Right forelimb (tissue), 1 donor: ENCODE measurements at regions not wholly inside any gene's neighbourhood (a gene's known extent, or its start where the extent isn't known, plus 50 kb on each side); places are given as distances from the start of the nearest gene placed in this dataset.

Source experiments
- DNase-seq: peaks from one replicate; pipeline ENCODE4 v3.0.0-alpha.2; 2018

DNA sequence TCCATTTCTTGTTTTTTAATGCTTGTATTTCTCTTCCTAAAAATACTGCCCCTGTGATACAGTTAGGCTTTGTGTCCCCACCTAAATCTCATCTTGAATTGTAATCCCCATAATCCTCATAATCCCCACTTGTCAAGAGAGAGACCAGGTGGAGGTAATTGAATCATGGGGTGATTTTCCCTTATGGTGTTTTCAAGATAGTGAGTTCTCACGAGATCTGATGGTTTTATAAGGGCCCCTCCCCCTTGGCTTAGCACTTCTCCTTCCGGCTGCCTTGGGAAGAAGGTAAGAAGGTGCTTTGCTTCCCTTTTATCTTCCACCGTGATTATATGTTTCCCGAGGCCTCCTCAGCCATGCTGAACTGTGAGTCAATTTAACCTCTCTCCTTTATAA lies 227.4 kb downstream of the MAN2A1 start:
- no peak for DNase-seq

DNA sequence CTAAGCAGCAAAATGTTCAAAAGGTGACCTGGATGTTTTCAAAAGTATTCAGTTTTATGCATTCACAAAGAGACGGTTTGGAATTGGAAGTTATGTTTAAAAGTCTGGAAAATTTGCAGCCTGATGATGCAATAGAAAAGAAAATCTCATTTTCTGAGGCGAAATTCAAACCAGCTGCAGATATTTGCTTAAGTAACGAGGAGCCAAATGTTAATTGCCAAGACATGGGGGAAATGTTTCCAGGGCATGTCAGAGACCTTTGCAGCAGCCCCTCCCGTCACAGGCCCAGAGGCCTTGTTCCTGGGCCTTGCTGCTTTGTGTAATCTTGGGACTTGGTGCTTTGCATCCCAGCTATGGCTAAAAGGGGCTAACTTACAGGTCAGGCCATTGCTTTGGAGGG lies 228.2 kb downstream of the MAN2A1 start:
- DNase-seq, result no peak

DNA sequence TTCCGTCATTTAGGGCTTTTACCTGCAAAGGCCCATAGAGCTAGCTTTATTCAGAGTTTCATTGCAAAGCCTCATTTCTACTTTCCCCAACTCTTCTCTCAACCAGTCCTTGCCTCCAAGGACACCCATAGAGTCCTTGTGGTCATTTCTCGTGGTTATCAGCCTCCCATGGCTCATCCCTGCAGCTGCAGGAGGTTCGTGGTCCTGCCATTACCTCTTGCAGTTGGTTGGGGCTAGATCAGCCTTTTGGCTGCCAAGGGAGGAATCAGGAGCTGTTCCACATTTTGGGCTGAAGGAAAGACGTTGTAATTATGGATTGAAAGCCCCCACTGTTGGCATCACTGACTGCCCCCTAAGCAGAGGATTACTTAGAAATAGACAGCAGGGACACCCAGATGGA lies 231.0 kb downstream of the MAN2A1 start:
- DNase-seq, result no peak

DNA sequence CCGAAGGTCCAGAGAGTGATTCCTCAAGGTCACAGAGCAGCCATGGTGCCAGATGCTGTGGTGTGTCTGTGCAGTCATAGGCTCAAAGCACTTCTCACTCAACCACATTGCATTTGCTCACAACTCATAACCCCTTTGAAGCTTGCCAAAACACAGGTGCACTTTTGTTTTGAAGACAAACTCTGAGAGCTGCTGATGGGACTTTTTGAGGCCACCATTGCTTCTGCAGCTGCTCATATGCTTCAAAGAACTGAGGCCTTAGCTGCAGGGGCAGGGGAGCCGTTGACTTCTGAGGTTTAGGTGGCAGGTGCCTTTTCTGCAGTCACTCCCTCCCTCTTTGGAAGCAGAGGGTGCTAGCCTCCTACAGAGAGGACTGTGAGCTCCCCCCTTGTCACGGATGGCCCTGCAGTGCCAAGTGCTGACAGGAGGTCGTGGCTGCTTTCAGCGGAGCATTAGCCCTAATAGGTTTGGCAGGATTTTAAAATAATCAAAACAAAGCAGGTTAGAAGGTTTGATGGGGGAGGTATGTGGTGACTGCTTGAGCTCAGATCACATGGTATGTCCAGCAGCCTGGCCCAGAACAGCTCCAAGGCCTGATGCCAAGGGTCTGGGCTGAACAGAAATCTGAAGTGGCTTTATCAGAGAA lies 232.1 kb downstream of the MAN2A1 start:
- no peak for DNase-seq

DNA sequence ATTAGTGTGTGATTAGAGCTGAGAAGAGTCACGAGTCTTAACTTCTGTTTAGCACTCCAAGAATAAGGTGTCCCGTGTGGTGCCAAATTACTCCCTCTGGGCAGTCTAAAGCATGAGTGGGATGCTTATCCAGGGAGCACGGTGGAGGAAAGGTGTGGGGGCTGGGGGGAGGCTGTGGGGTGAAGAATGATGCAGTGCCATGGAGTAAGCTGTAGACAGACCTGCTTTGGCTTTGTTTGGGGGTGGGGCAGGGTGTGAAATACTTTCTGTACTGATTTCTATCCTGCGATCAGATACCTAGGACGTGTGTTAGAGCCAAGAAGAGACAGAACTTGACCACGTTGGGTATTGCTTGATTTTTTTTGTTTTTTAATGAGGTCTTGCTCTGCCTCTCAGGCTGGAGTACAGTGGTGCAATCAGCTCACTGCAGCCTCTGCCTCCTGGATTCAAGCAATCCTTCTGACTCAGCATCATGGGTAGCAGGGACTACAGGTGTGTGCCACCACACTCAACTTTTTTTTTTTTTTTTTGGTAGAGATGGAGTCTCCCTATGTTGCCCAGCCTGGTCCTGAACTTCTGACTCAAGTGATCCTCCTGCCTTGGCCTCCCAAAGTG lies 232.8 kb downstream of the MAN2A1 start:
- DNase-seq, result no peak

DNA sequence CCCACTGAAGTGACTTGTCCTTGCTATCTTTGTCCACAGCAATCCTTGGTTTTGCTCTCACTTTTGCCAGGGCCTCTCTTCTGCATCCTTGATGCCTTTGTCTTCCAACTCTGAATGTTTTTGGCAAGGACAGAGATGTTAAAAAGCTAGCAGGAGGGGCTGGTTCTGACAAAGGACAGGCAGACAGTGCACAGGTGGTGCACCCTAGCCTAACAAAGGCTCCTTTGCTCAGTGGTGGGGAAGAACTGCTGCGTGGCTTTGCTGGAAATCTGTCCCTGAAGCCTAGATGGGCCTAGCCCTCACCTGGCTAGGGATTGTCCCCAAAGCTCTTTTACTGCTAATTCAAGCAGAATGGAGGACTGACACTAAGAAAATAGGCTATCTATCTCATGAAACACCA lies 233.5 kb downstream of the MAN2A1 start:
- no peak for DNase-seq

DNA sequence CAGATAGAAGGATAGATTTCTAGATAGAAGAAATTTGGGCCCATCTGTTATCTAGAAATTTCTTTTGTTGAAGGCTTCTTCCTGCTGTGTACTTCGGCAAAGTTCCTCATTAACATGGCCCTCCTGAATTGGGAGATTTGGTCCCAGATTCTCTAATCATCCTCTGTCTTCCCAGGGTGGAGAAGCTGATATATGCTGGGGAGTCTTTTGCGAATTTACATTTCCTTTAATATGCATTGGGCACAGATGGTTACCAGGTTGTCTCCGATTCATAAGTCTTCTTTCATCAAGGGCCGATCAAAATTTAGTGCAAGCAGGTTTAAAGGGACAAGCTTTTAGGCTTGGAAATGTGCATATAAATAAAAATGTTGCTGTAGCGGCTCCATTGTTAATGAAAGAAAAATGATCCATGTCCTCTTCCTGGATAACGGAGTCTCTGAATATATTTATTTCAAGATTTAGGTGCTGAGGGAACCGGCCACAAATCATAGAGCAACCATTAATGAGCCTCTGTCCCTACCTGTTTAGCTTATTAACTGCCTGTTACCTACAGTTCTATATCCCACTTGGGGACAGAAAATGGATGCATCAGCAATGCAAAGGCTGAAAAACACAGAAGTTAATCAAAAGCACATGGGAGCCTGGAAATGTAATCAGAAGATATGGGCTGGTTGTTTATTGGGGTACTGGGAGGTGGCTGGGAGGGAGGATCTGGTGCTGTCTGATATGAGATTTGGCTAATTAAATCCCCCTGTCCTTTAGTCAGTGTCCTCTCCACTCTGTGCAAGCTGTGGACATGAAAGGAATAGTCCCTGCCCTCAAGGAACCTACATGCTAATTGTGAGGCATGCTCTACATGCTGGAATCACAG lies 234.7 kb downstream of the MAN2A1 start:
- no peak for DNase-seq

DNA sequence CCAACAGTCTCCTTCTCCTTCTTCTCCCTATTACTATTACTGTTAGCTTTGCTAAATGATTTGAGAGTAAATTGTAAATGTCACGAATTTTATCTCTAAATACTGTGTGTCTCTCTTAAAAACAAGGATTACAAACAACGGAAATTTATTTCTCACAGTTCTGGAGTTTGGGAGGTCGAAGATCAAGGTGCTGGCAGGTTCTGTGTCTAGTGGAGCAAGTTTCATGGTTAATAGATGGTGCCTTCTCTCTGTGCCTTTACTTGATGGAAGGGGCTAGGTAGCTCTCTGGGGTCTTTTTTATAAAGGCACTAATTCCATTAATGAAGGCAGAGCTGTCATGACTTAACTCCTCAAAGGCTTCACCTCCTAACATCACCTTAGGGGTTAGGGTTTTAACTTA lies 237.9 kb downstream of the MAN2A1 start:
- DNase-seq, result no peak

DNA sequence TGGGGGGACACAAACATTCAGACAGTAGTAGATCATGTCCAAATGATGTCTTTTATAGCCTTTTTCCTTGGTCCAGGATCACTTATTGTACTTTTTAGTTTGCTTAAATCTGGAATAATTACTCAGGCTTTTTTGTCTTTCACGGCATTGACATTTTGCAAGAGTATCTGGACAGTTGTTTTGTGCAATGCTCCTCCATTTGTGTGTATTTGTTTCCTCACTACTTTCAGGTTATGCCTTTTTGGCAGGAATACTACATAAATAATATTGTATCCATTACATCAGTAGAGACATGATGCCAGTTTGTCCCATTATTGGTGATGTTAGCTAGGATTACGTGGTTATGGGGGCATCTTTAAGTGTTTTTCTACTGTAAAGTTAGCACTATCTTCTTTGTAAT lies 238.3 kb downstream of the MAN2A1 start:
- no peak for DNase-seq

DNA sequence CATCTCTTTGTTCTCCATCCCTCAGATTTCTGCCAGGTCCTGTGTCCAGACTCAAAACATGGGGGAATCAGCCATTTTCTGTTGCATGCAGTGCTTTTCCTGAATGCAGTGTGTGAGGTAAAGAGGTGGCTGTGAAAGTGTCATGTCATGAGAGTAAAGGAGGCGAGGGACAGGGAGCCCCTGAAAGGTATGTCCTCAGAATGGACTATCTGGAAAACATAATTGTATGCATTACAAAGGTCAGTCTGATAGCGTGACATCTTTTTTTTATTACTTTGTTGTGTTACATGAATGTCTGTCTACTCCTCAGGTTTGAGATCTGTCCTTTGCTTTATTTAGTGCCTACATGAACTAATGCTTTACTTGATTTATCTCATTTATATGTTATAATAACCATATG lies 239.1 kb downstream of the MAN2A1 start:
- no peak for DNase-seq

DNA sequence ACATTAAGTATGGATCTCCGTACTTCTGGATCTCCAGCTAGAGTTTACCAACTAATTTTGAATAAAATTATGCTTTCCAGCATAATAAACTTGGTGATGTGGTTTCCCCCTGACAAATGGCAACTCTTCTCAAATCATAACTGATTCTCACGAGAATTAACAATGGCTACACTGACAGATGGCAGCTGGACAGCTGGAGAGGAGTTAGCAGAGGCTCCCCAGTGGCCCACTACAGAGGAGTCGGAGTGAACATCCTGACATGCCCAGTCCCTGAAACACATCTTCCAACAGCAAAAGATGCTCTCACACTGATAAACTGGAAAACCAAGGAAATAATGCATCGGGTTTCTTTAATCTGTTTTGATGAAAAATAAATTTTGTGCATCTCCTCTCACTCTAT lies 239.6 kb downstream of the MAN2A1 start:
- no peak for DNase-seq

DNA sequence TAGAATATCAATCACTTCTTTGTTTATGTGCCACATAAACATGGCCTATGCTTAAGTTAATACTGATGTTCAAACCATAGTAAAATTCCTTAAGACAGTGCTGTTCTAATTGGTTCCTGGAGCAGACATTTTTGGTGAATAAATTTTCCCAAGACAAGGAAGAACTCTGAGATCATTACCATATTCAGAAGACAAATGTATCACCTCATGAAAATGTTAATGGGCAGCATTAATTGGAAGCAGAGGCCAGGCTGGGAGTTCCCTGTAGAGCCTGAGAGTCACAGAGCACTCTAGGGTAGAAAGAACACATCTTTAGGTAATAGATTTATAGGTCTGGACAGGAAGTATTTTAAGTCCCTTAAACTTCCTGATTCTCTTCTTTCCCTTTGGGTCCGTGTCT lies 240.2 kb downstream of the MAN2A1 start:
- no peak for DNase-seq

DNA sequence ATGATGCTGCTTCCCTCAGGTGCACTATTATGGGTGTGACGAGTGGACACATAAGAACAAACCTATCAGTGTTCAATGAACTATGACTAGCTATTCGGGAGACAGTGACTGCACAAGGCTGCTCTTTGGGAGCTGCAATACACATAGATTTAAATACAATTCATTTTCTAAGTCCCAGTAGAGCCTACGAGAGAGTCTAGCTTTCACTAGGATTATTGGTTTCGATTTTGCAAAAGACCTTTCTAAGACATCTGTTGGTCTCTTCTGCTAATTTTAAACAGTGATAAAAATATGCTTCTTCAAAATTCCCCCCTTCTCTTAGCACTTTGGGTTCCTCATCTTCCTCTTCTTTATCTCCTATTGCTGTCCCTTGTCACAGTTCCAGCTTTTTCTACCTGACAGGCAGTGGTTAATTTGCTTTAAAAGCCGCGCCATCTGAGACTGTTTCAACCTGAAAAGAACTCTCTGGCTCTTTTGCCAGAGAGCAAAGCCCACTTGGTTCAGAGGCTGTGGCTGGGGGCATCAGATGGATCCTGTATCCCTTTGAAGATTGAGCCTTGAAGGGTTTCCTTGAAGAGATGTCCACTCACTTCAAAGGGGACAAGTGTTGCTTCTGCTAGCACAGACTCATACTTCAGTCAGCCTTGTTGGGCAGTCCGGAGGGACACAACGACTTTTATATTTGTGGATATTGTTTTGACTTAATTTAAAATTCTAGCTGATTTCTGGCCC lies 241.5 kb downstream of the MAN2A1 start:
- no peak for DNase-seq

DNA sequence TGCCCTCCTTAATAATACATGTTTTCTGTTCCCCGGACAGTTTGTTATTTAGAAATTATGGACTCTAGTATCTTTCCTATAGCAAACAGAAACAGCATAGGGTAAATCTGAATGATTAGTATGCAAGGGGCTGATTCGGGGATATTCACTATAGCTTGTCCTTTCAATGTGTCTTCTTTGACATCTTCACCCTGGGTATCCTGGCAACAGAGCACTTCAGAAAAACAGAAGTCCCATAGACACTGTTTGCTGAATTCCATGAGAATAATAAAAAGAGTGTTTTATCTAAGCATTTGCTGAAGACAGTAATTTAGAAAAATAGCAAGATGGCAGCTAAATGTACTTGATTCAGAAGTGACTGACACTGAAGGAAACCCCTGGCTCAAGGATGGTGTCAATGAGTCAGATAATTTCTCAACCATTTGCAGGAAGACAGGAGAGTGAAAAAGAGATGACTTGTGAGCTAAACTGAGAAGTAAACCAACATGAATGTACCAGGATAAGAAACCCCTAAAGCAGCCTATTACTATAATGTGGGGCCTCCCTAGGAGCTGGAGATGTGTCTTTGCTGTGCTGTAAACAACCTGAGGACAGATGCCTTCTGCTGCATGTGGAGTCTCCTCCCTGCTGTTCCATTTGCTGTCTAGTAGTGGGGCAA lies 246.2 kb downstream of the MAN2A1 start:
- no peak for DNase-seq

DNA sequence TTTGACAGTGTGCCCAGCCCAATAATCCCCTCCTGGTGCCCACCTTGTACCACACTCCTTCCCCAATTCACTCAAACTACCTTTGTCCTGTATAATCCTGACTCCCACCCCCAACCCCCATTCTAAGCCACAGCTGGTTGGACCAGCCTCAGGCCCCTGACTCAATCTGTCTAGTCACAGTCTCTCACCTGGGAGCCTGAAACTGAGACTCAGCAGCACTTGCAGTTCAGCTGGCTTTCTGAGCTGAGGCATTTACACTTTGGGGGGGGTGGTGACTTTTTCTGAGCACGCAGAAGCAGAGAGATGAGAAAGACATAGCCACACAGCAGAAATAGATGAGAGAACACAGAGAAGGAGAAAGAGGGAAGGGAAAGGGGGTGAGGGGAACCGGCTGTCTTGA lies 247.3 kb downstream of the MAN2A1 start:
- no peak for DNase-seq

DNA sequence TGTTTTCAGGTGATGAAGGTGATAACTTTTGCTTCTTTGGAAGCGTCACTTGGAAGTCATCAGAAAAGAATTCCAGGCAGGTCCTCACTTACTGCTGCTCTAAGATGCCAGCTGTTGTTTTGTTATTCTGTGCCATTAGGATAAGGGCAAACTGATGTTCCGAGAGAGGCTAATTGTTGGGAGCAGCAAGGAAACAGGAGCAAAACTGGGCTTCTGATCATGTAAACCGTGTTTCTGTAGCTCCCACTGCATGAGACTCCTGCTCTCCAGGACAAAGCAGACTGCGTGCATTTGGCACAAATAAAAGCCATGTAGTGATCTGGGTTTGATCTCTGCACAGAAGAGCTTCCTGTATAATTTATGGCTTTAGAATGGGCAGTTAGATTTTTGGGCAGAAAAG lies 248.2 kb downstream of the MAN2A1 start:
- DNase-seq, result no peak

DNA sequence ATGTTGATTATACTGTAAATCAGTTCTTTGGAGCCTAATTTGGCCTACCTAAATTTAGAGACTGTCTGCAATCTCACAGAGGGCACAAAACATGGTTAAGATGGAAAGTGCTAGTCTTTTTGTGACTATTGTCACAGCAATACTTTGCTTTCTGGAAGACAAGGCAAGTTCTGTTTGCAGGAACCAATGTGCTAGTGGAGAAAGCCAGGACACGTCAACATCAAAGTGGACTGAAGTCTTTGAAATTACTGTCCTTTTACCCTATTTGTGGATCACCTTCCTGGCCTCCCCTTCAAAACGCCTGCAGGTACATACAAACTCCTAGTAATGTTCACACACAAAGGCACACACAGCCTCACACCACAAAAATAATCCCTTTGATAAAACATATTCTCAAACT lies 248.7 kb downstream of the MAN2A1 start:
- DNase-seq, result no peak

DNA sequence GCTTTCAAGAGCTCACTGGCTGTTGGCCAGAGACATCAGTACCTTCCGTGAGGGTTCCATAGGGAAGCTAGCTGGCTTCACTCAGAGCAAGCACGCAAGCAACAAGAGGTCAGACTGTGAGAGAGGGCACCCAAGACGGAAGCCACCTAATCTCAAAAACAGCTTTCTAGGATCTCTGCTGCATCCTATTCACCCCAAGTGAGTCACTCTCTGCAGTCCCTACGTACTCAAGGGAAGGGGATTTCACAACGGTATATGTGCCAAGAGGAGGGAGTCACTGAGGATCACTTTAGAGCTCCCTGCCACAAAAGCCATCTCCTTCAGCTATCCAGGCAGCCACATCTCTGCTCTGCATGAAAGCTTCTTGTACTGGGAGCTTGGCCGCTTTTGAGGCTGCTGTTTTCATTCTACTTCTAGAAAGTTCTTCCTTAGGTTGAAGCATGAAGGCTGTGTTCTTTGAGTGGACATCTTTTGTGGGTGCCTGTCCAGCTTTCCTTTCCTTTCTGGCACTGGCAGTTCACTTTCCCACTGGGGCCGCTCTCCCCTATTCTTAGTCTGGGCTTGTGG lies 249.5 kb downstream of the MAN2A1 start:
- DNase-seq, result no peak

DNA sequence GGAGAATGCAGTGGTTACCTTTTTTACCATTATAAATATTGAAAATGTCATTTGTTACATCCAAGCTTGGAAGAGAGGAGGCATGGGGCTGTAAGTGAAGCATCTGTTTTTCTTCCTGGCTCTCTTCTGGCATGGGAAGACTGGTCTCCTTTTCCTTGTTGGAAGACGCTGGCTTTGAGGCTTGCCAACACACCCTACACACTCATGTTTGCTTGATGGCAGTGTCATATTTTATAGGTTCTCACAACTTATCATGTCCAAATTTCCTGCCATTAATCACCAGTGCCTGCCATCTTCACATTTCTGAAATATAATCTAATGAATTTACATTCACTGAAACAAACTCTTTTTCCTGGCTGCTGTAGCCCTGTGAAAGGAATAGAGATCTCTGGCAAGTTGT lies 252.9 kb downstream of the MAN2A1 start:
- no peak for DNase-seq

DNA sequence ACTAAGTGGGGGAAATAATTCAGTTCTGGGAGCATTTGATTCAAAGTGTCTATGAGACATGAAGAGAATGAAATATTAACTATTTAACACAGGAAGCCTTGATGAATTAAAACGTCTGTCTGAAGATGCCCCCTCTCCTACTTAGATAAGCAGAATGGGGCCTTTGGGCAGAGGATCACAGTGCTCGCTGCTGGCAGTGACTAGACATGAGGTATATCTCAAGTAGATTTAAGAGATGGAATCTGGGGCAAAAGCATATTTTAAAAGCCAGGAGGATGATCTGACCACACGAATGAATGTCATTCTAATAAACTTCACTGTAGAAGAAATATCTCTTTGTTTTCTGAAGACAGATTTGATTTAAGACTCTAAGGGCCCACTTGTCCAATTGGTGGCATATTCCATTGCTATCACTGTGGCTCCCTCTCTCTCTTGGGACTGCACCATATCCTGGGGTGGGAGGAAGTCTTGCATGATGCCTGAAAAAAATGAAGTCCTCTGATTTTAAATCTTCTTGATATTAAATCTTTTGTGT lies 254.0 kb downstream of the MAN2A1 start:
- no peak for DNase-seq

DNA sequence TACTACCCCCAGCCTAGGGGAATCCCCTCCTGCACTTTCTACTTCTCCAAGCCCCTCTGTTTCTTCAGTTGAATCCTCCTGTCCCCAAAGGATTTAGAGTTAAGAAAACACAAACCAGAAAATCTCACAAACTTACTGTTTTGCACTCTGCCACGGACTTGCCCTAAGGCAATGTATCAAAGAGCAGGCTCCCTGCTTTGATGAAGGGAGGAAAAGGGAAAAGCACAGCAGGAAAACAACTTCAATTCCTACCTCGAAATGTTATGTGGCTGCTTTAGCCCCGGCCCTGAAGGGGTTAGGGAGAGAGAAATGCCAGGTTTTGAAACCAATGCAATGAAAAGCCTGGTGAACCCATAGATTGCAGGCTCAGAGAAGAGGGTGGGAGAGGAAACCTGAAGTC lies 254.7 kb downstream of the MAN2A1 start:
- DNase-seq, result no peak

DNA sequence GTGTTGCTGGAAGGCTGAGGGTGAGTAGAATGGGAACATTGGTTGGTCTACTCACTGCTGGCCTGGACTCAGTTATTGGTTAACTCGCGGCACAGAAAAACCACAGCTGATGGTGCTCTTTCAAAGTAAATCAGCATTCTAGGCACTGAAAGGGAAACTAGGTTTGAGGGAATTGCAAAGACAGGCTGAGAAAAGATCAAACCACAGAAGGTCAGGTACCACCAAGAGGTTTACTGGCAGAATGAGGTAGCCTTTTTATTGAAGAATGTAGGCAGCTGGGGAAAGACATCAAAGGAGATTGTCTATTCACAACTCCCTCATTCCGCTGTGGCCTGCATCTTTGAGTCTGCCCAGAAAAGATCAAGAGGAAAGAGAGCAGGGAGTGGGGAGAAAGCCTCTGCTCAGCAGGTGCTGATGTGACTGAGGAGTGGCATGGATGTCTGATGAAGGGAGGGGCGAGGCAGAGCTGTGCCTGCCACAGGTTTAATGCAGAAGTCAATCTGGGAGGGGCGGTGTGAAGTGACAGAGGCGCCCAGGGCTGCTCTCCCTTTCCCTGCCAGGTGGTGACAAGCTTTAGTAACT lies 255.5 kb downstream of the MAN2A1 start:
- no peak for DNase-seq
